G401 (cell line): ENCODE measurements at regions not wholly inside any gene's neighbourhood (a gene's known extent, or its start where the extent isn't known, plus 50 kb on each side); places are given as distances from the start of the nearest gene placed in this dataset.
A peak's percentile ranks its signal among the peaks of the same experiment; 100 is the strongest.

Experiments
- DNase-seq: peaks from one replicate; pipeline ENCODE4 v3.0.0-alpha.2; 2015; ENCODE audit warnings: low spot score
- in situ Hi-C: cut with HindIII; loops from 2 replicates; pipeline ENCODE4 v1.10.0; 2016; ENCODE audit warnings: low sequenced_read_pairs, mixed read lengths

GRCh38 chr1:234994436-234995295 lies 134.0 kb downstream of the TOMM20 start:
- in situ Hi-C loops: no loop called here
- DNase-seq: no peak

- no peak for DNase-seq
- in situ Hi-C loops: no loop called here
These were observed 136.6 kb downstream of the TOMM20 start for GRCh38 chr1:234992065-234992464.

GRCh38 chr1:234990874-234991801 lies 137.5 kb downstream of the TOMM20 start:
- in situ Hi-C loops: no loop called here

GRCh38 chr1:234990328-234990675 lies 138.3 kb downstream of the TOMM20 start:
- in situ Hi-C loops: no loop called here
- DNase-seq: no peak

More at GRCh38 chr1:234990874-234991801, 137.5 kb downstream of the TOMM20 start:
- DNase-seq: no peak

- in situ Hi-C loops: no loop called here
- DNase-seq: no peak
These were observed 138.9 kb downstream of the TOMM20 start for GRCh38 chr1:234989479-234990327.

- no peak for DNase-seq
- in situ Hi-C loops: no loop called here
These were observed 139.6 kb downstream of the TOMM20 start for GRCh38 chr1:234989019-234989418.

GRCh38 chr1:234988536-234988935 lies 140.1 kb downstream of the TOMM20 start:
- in situ Hi-C loops: no loop called here
- no peak for DNase-seq

- no peak for DNase-seq
- in situ Hi-C loops: no loop called here
These were observed 140.5 kb downstream of the TOMM20 start for GRCh38 chr1:234988155-234988517.

- in situ Hi-C loops: no loop called here
- DNase-seq: peak; percentile 40
These were observed 141.1 kb downstream of the TOMM20 start for GRCh38 chr1:234987415-234988154.

GRCh38 chr1:234986750-234987414 lies 141.8 kb downstream of the TOMM20 start:
- in situ Hi-C loops: no loop called here
- no peak for DNase-seq

GRCh38 chr1:234985516-234986294 lies 142.9 kb downstream of the TOMM20 start:
- in situ Hi-C loops: no loop called here
- DNase-seq: no peak

- DNase-seq: no peak
- in situ Hi-C loops: no loop called here
These were observed 143.6 kb downstream of the TOMM20 start for GRCh38 chr1:234985007-234985370.

- in situ Hi-C loops: no loop called here
- no peak for DNase-seq
These were observed 144.9 kb downstream of the TOMM20 start for GRCh38 chr1:234983564-234984238.

- DNase-seq: no peak
- in situ Hi-C loops: no loop called here
These were observed 146.9 kb downstream of the TOMM20 start for GRCh38 chr1:234981758-234982157.

GRCh38 chr1:234980645-234981396 lies 147.8 kb downstream of the TOMM20 start:
- no peak for DNase-seq
- in situ Hi-C loops: no loop called here

- DNase-seq: no peak
These were observed 148.4 kb downstream of the TOMM20 start for GRCh38 chr1:234980291-234980644.

More at GRCh38 chr1:234980291-234980644, 148.4 kb downstream of the TOMM20 start:
- in situ Hi-C loops: no loop called here
